ENCODE measurements at regions not wholly inside any gene's neighbourhood (a gene's known extent, or its start where the extent isn't known, plus 50 kb on each side); places are given as distances from the start of the nearest gene placed in this dataset.

DNA sequence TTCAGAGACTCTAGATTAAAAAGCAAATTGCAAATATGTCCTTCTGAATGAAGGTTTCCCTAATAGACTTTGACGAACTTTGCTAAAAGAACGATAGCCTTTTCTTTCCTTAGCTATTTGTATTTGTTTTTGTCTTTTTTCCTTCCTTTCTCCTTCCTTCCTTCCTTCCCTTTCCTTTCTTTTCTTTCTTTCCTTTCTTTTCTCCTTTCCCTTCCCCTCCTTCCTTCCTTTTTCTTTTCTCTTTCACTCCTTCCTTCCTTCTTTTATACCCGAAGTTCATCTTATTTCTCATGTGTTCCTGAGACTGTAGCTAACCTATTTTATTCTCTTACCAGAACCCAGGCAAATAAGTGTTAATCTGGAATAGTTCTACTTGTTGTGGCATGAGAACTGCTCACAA, 381.2 kb upstream of the RUNX1 start:
- no peak for DNase-seq (ENCODE audit: low read depth, low spot score)
- peaks cover 14 to 41% of the 10 kb centered on the region in 2 experiments for H3K27me3 ChIP-seq (ENCODE audit: control insufficient read depth in 2 of 2, insufficient read depth in 2 of 2, low read length in 2 of 2)
- no peaks in the 10 kb centered on the region for H3K9me1 ChIP-seq (replicated peaks; ENCODE audit: control insufficient read depth, extremely low read depth, insufficient read depth, low read length)
- intact Hi-C loops (cut with micrococcal nuclease) (no loop called here), dilution Hi-C loops (cut with MboI; ENCODE audit: extremely low pct_ligation_motif_present, low sequenced_read_pairs) (no loop called here)
- no peak overlapping the region for H2AFZ ChIP-seq (ENCODE audit: low read depth, low read length)
- POLR2A ChIA-PET: no interaction called here
- H3K27ac ChIP-seq (ENCODE audit: insufficient read depth, low read depth, low read length): no peak overlapping the region
- H3K9me3 ChIP-seq (replicated peaks; ENCODE audit: control insufficient read depth, insufficient read depth, low read length): no peaks in the 10 kb centered on the region
- no peaks in the 10 kb centered on the region for H3K36me3 ChIP-seq (ENCODE audit: control insufficient read depth in 2 of 2, extremely low read depth in 1 of 2, insufficient read depth in 2 of 2, low read length in 2 of 2)
- CTCF ChIA-PET: interaction anchor here (1.2 to 1.6 kb wide), 3 partner anchors 14 to 410 kb away, joined by 3 to 5 read pairs (median 4); no protein-coding TSS in a partner anchor
- TF ChIP-seq POLR2AphosphoS5 (IDR thresholded peaks at IDR 0.05; ENCODE audit: insufficient read depth, low read depth, low read length) (no peak), EZH2 (IDR thresholded peaks at IDR 0.05; ENCODE audit: borderline replicate concordance, low read depth, low read length, severe bottlenecking) (no peak), MAX (IDR thresholded peaks at IDR 0.05; ENCODE audit: insufficient read depth, insufficient read length) (no peak), POLR2A (IDR thresholded peaks at IDR 0.05; ENCODE audit: low read depth, low read length) (no peak), GATA2 (IDR thresholded peaks at IDR 0.05; ENCODE audit: insufficient read depth, insufficient read length, low read depth, low read length) (no peak), FOS (IDR thresholded peaks at IDR 0.05; ENCODE audit: borderline replicate concordance, insufficient read depth, low read length) (no peak), MYC (IDR thresholded peaks at IDR 0.05; ENCODE audit: low read depth, low read length) (no peak), JUN (IDR thresholded peaks at IDR 0.05; ENCODE audit: borderline replicate concordance, insufficient read depth, insufficient read length, low read depth) (no peak)
- TF ChIP-seq, protein P1, sequence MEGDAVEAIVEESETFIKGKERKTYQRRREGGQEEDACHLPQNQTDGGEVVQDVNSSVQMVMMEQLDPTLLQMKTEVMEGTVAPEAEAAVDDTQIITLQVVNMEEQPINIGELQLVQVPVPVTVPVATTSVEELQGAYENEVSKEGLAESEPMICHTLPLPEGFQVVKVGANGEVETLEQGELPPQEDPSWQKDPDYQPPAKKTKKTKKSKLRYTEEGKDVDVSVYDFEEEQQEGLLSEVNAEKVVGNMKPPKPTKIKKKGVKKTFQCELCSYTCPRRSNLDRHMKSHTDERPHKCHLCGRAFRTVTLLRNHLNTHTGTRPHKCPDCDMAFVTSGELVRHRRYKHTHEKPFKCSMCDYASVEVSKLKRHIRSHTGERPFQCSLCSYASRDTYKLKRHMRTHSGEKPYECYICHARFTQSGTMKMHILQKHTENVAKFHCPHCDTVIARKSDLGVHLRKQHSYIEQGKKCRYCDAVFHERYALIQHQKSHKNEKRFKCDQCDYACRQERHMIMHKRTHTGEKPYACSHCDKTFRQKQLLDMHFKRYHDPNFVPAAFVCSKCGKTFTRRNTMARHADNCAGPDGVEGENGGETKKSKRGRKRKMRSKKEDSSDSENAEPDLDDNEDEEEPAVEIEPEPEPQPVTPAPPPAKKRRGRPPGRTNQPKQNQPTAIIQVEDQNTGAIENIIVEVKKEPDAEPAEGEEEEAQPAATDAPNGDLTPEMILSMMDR (IDR thresholded peaks at IDR 0.05; ENCODE audit: extremely low read depth in 1 of 2, insufficient read depth in 1 of 2, low read depth in 1 of 2, low read length in 2 of 2): no peak
- no peaks in the 10 kb centered on the region for H3K79me2 ChIP-seq (ENCODE audit: control insufficient read depth, insufficient read depth, low read length)
- no peak overlapping the region for H3K9ac ChIP-seq (replicated peaks; ENCODE audit: extremely low read depth, insufficient read depth, low read length)
- H4K20me1 ChIP-seq (replicated peaks; ENCODE audit: control insufficient read depth, extremely low read depth, insufficient read depth, low read length): no peaks in the 10 kb centered on the region
- no TSS peak for BruUV-seq (replicated peaks)
- FAIRE-seq: no peak
- no peak overlapping the region for H3K4me2 ChIP-seq (ENCODE audit: insufficient read depth, low read length)
- H3K4me1 ChIP-seq (ENCODE audit: control insufficient read depth, extremely low read depth, insufficient read depth, low read length): no peaks in the 10 kb centered on the region
- H3K4me3 ChIP-seq (replicated peaks in 1 of 3; ENCODE audit: insufficient read depth in 1 of 3, low read depth in 1 of 3, low read length in 3 of 3): no peak overlapping the region

Data from endothelial cell of umbilical vein (primary cell).